ENCODE measurements at regions not wholly inside any gene's neighbourhood (a gene's known extent, or its start where the extent isn't known, plus 50 kb on each side); places are given as distances from the start of the nearest gene placed in this dataset.

DNA sequence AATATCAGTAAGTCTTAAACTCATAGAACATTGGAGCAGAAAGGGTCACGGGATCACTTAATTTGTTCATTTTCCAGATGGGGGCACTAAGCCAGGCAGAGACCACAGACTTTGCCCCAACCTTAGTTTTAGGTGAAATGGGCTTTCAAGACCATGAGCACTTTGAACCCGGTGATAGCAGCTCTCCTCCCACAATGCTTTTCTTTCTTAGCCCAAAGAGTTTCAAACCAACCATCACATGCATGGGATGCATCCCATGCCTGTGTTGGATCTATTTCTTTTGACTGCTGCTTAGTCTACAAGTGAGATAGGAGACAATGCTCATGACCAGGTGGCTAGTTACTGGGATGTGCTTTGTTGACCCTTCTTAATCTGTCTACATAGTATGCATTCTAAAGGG lies 240.6 kb downstream of the NUF2 start:
- TF ChIP-seq CTCF (IDR thresholded peaks at IDR 0.05) (no peak), POLR2A (IDR thresholded peaks at IDR 0.05) (no peak)

All from testis (tissue), 2 donors.